ENCODE measurements at regions not wholly inside any gene's neighbourhood (a gene's known extent, or its start where the extent isn't known, plus 50 kb on each side); places are given as distances from the start of the nearest gene placed in this dataset.

DNA sequence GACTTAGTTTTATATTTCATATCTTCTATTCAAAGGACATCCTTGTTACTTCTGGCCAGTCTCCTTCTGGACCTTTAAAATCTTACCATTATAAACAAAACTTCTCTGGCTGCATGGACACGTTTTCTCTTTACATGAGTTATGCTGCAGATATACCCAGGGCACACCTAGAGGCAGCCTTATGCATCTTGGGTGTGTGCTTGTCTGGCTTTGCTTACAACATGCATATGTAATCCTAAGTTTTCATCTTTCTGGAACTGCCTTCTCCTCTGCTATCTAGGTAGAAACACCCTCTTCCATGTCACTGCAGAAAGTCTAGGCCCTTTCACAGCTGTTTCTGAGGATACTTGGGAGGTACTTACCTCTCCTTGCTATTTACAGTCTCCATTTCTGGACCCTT lies 185.8 kb upstream of the RAG2 start:
- H3K79me2 ChIP-seq (ENCODE audit: insufficient read depth, low read length), result no peaks in the 10 kb centered on the region
- POLR2A ChIA-PET, result no interaction called here
- no peak for TF ChIP-seq MTF1 (CRISPR knock-in tag; IDR thresholded peaks at IDR 0.05)
- no peak for TF ChIP-seq ZFAT (CRISPR knock-in tag; conservative IDR thresholded peaks at IDR 0.05)
- no peak for TF ChIP-seq TCF7L2 (IDR thresholded peaks at IDR 0.05; ENCODE audit: low read depth, low read length)
- TF ChIP-seq, protein P1, sequence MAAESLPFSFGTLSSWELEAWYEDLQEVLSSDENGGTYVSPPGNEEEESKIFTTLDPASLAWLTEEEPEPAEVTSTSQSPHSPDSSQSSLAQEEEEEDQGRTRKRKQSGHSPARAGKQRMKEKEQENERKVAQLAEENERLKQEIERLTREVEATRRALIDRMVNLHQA (CRISPR knock-in tag; IDR thresholded peaks at IDR 0.05), result no peak
- TF ChIP-seq ZNF550 (CRISPR knock-in tag; IDR thresholded peaks at IDR 0.05; ENCODE audit: borderline replicate concordance), result no peak
- TF ChIP-seq TOPORS (CRISPR knock-in tag; IDR thresholded peaks at IDR 0.05), result no peak
- no peak for TF ChIP-seq REL (CRISPR knock-in tag; conservative IDR thresholded peaks at IDR 0.05)
- TF ChIP-seq ZNF292 (CRISPR knock-in tag; IDR thresholded peaks at IDR 0.05; ENCODE audit: borderline replicate concordance, low read depth), result no peak
- TF ChIP-seq, protein P2, sequence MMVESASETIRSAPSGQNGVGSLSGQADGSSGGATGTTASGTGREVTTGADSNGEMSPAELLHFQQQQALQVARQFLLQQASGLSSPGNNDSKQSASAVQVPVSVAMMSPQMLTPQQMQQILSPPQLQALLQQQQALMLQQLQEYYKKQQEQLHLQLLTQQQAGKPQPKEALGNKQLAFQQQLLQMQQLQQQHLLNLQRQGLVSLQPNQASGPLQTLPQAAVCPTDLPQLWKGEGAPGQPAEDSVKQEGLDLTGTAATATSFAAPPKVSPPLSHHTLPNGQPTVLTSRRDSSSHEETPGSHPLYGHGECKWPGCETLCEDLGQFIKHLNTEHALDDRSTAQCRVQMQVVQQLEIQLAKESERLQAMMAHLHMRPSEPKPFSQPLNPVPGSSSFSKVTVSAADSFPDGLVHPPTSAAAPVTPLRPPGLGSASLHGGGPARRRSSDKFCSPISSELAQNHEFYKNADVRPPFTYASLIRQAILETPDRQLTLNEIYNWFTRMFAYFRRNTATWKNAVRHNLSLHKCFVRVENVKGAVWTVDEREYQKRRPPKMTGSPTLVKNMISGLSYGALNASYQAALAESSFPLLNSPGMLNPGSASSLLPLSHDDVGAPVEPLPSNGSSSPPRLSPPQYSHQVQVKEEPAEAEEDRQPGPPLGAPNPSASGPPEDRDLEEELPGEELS (CRISPR knock-in tag; IDR thresholded peaks at IDR 0.05), result no peak
- TF ChIP-seq CENPX (CRISPR knock-in tag; IDR thresholded peaks at IDR 0.05), result no peak
- no peak for TF ChIP-seq PREB (CRISPR knock-in tag; IDR thresholded peaks at IDR 0.05)
- in situ Hi-C loops (cut with HindIII; ENCODE audit: extremely low pct_ligation_motif_present, low pct_unique_long_range_greater_than_20kb) (no loop called here), intact Hi-C loops (cut with micrococcal nuclease; ENCODE audit: unreplicated experiment) (no loop called here)
- no peaks in the 10 kb centered on the region for H4K20me1 ChIP-seq (ENCODE audit: insufficient read depth, low read length)
- 0% methylated on average over 1 of the region's 1 CpG for WGBS (ENCODE audit: low lambda C conversion rate)
- H3K36me3 ChIP-seq (replicated peaks in 1 of 2; ENCODE audit: control insufficient read depth in 1 of 2, insufficient read depth in 2 of 2, low read length in 2 of 2), result no peaks in the 10 kb centered on the region
- H3K27me3 ChIP-seq (ENCODE audit: control insufficient read depth in 1 of 2, insufficient read depth in 2 of 2, low read length in 2 of 2), result no peaks in the 10 kb centered on the region
- H3K27ac ChIP-seq (ENCODE audit: extremely low read length, insufficient read depth, low read length), result no peak overlapping the region
- DNase-seq (ENCODE audit: low spot score) (no peak), ATAC-seq (no peak), FAIRE-seq (no peak)
- CTCF ChIA-PET (ENCODE audit: low intra/inter-chr PET ratio, low total read pairs), result no interaction called here
- H3K4me1 ChIP-seq (ENCODE audit: insufficient read depth, low read length), result no peaks in the 10 kb centered on the region
- H2AFZ ChIP-seq (ENCODE audit: low read length), result no peak overlapping the region
- no peak overlapping the region for H3K4me3 ChIP-seq (replicated peaks in 1 of 3; ENCODE audit: insufficient read depth in 1 of 3, low read depth in 2 of 3, low read length in 3 of 3)
- no TSS peak for BruUV-seq (replicated peaks)
- no peak overlapping the region for H3K9ac ChIP-seq (ENCODE audit: insufficient read depth, low read depth, low read length)
- H3K9me3 ChIP-seq (ENCODE audit: low read length), result no peaks in the 10 kb centered on the region
- no peak overlapping the region for H3K4me2 ChIP-seq (ENCODE audit: low read depth, low read length)

Data from HepG2 (cell line).